WERI-Rb-1 (cell line): ENCODE measurements at regions not wholly inside any gene's neighbourhood (a gene's known extent, or its start where the extent isn't known, plus 50 kb on each side); places are given as distances from the start of the nearest gene placed in this dataset.

ENCODE experiments used
- DNase-seq: peaks from one replicate; pipeline ENCODE4 v3.0.0-alpha.2; 2020
- H3K27ac ChIP-seq: fragments of 250-450 bp; sonication (Bioruptor Pico); 2 replicates; pipeline ENCODE4 v1.5.1; 2020; ENCODE audit warnings: mild to moderate bottlenecking, moderate library complexity
- H3K27me3 ChIP-seq: fragments of 250-450 bp; sonication (Bioruptor Pico); 2 replicates; pipeline ENCODE4 v1.5.1; 2021; ENCODE audit warnings: mild to moderate bottlenecking, low read depth, moderate library complexity; ENCODE audit not compliant: insufficient read depth, severe bottlenecking
- H3K36me3 ChIP-seq: fragments of 250-450 bp; sonication (Bioruptor Pico); 2 replicates; pipeline ENCODE4 v1.5.1; 2020; ENCODE audit warnings: mild to moderate bottlenecking, moderate library complexity
- H3K4me3 ChIP-seq: 2 replicates; pipeline ENCODE4 v1.5.1; 2011; ENCODE audit warnings: low read depth, mild to moderate bottlenecking, control low read depth, low read length
- H3K9me3 ChIP-seq: fragments of 250-450 bp; sonication (Bioruptor Pico); 2 replicates; pipeline ENCODE4 v1.5.1; 2021; ENCODE audit warnings: mild to moderate bottlenecking, moderate library complexity; ENCODE audit not compliant: severe bottlenecking
- TF ChIP-seq, protein P1 (sequence below): IDR thresholded peaks from 2 replicates; pipeline ENCODE4 v1.5.1; 2011; ENCODE audit warnings: low read depth, mild to moderate bottlenecking, control low read depth, inconsistent platforms, low read length

GRCh38 chr2:128564131-128564530, 245.5 kb upstream of the HS6ST1 start:
- H3K4me3 ChIP-seq = no peak overlapping the region
- no peaks in the 10 kb centered on the region for H3K36me3 ChIP-seq
- H3K27me3 ChIP-seq = no peaks in the 10 kb centered on the region
- no peaks in the 10 kb centered on the region for H3K9me3 ChIP-seq
- H3K27ac ChIP-seq = no peak overlapping the region
- DNase-seq = no peak
- TF ChIP-seq, protein P1, sequence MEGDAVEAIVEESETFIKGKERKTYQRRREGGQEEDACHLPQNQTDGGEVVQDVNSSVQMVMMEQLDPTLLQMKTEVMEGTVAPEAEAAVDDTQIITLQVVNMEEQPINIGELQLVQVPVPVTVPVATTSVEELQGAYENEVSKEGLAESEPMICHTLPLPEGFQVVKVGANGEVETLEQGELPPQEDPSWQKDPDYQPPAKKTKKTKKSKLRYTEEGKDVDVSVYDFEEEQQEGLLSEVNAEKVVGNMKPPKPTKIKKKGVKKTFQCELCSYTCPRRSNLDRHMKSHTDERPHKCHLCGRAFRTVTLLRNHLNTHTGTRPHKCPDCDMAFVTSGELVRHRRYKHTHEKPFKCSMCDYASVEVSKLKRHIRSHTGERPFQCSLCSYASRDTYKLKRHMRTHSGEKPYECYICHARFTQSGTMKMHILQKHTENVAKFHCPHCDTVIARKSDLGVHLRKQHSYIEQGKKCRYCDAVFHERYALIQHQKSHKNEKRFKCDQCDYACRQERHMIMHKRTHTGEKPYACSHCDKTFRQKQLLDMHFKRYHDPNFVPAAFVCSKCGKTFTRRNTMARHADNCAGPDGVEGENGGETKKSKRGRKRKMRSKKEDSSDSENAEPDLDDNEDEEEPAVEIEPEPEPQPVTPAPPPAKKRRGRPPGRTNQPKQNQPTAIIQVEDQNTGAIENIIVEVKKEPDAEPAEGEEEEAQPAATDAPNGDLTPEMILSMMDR = no peak

- Histone ChIP-seq H3K27me3 (no peaks in the 10 kb centered on the region), H3K4me3 (no peak overlapping the region), H3K27ac (no peak overlapping the region), H3K9me3 (no peaks in the 10 kb centered on the region), H3K36me3 (no peaks in the 10 kb centered on the region)
- DNase-seq = no peak
- TF ChIP-seq, protein P1 = no peak
These were observed 245.9 kb upstream of the HS6ST1 start for GRCh38 chr2:128564551-128564950.

DNA sequence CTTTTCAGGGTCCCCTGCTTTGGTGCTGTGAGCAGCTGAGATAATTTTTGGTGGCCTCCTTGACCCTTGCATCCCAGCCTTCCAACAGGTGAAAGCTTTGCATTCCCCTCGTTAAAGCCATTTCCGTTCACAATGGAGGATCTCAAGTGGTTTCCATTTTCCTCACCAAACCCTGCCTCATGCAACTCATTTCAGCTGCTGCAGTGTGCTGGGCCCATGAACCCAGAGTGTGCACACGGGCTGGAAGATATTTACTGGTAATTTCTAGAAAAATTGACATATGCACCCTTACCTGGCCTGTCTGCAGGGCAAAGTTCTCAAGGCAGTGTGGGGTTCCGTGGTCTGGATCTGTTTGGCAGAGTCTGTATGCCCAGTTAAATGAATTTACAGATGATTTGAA, 246.8 kb upstream of the HS6ST1 start:
- Histone ChIP-seq H3K36me3 (no peaks in the 10 kb centered on the region), H3K27me3 (no peaks in the 10 kb centered on the region), H3K27ac (no peak overlapping the region), H3K9me3 (no peaks in the 10 kb centered on the region), H3K4me3 (no peak overlapping the region)
- no peak for DNase-seq
- TF ChIP-seq, protein P1 = no peak

- H3K27ac ChIP-seq = no peak overlapping the region
- H3K27me3 ChIP-seq = no peaks in the 10 kb centered on the region
- no peaks in the 10 kb centered on the region for H3K36me3 ChIP-seq
- no peak for DNase-seq
- TF ChIP-seq, protein P1 = no peak
- H3K4me3 ChIP-seq = no peak overlapping the region
- H3K9me3 ChIP-seq = no peaks in the 10 kb centered on the region
These were observed 248.0 kb upstream of the HS6ST1 start for GRCh38 chr2:128566671-128567070.

DNA sequence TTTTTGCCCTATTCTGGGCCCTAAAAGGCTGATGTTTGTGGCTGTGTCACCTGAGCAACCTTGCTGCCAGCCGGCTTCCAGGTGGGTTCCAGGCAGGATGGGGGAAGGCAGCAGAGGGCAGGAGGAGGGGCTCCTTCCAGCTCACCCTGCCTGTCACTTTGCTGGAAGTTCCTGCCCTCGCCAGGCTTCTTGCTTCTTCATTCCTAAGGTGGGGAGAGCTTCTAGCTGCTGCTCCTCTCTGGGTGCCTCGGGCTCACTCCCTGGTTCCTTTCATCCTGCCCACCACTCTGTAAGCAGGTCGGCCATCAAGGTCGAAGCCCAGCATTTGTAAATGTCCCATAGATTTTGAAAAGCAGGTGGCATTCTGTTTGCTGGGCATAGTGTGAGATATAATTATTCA, 249.4 kb upstream of the HS6ST1 start:
- TF ChIP-seq, protein P1 = no peak

GRCh38 chr2:128573116-128573515, 254.4 kb upstream of the HS6ST1 start:
- Histone ChIP-seq H3K9me3 (no peaks in the 10 kb centered on the region), H3K36me3 (no peaks in the 10 kb centered on the region), H3K27ac (no peak overlapping the region), H3K27me3 (no peaks in the 10 kb centered on the region), H3K4me3 (no peak overlapping the region)
- no peak for DNase-seq
- TF ChIP-seq, protein P1 = no peak

More for the DNA sequence above, 249.4 kb upstream of the HS6ST1 start:
- H3K27me3 ChIP-seq = no peaks in the 10 kb centered on the region
- H3K4me3 ChIP-seq = no peak overlapping the region
- no peaks in the 10 kb centered on the region for H3K9me3 ChIP-seq
- no peak for DNase-seq
- no peak overlapping the region for H3K27ac ChIP-seq
- H3K36me3 ChIP-seq = no peaks in the 10 kb centered on the region
